Stimulated activated CD4-positive, alpha-beta T cell treated with anti-CD3 and anti-CD28 coated beads, TNF-alpha, amount 100 ng/mL, for 48 hours (primary cell): ENCODE measurements at regions not wholly inside any gene's neighbourhood (a gene's known extent, or its start where the extent isn't known, plus 50 kb on each side); places are given as distances from the start of the nearest gene placed in this dataset.

Source experiments
- DNase-seq, 3 donors: peaks; one replicate each; pipeline ENCODE4 v3.0.0-alpha.2; 2020; ENCODE audit warnings: low read depth in 3 of 3

DNA sequence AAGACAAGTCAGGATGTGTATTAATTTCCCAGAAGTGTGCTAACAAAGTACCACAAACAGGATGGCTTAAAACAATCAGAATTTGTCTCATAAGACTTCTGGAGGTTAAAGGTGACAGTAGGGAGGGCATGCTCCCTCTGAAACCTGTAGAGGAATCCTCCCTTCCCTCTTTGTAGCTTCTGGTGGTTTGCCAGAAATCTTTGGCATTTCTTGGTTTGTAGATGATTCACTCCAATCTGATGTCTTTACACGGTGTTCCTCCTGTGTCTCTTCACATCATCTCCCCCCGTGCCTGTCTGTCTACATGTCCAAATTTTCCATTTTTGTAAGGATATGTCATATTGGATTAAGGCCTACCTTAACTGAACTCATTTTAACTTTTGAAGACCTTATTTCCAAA lies 471.5 kb downstream of the ZNF608 start:
- DNase-seq = no peak

DNA sequence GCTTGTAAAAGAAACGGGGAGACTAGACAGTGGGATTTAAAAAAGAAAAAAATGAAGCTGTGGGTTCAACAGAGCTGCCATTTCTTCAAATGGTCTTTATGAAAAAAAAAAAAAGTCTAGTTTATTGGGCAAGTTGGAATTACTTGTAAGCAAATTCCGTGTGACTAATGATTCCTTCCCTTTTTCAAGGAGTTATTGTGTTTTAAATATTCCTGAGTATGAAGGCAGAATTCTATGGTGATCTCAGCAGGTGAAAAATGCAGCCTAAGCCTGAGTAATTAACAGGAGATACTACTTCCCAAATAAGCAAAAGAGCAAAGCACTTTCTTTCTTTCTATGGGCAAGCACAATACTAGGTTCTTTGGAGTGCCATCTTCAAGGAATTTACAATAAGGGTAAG lies 481.9 kb downstream of the ZNF608 start:
- no peak for DNase-seq

DNA sequence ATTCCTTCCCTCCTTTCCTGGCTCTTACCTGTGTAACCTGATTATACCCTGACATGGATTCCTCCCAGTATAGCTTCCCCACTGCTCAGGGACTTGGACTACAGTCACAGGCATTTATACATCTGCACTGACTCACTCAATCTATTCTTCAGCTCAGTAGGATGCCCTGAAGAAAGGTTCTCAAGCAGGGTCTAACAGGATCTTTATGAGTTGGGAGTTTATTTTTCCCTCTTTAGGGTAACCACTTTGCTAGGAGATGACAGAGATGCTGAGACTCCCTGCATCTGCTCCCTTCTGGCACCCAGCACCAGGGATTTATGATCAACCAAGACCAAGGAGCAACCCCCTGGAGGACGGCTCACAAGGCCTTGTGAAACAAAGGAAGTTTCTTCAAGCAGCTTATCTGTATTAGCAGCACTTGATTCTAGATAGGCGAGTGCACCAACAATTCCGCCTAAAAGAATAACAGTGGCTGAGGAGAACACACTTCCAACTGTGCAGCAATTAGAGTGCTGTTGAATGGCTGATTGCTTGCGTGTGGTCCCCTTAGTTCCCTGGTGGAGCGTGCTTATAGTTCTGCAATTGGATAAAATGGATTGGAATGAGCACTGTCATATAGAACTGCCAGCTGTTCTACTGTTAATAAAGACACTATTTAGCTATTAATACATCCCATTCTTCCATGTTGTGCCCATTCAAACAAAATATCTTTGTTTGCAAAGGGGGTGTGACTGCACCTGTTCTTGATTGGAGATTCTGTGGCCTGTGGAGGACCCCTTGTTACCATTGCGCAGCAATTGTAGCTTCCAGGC lies 482.6 kb downstream of the ZNF608 start:
- DNase-seq = no peak

DNA sequence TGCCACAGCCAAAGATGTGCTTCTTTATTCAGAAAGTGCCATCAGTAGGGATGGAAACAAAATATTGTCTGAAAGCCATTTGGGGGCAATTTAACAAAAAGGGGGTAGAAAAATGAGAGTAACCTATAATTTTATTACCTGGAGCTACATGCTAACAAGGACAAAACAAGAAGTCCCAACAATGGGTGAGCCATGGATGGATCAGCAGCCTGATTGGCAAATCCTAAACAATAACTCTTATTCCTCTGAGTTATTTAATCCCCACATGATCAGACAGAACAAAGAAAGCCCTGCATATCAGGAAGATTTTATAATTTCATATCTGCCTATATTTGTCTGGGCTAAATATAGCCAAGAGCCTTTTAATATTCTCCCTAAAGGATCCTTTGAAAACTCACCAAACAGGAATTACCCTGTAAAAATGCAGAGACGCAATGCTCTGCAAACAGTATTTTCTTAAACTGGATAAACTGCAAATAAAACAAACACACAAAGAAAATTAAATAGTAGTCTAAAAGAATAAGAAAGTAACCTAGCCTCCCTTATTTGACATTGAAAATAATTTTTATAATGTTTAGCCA lies 483.4 kb downstream of the ZNF608 start:
- DNase-seq = no peak

DNA sequence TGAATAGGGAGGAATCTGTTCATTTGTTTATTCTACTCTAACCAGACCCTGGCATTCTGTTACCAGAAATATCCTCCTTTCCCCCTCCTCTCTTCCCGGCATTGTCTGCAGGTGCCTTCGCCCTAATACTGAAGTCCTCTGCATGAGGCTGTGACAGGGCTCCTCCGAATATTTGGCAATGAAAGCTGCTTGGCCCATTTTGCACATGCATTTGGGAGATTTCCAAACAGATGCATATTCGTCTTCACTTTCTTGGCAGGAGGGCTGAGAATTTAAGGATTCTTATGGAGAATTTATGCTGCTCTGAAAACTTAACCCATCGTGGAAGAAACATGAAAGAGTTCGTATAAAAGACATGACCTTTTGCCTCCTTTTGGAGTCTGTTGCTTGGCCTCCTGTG lies 484.0 kb downstream of the ZNF608 start:
- no peak for DNase-seq

DNA sequence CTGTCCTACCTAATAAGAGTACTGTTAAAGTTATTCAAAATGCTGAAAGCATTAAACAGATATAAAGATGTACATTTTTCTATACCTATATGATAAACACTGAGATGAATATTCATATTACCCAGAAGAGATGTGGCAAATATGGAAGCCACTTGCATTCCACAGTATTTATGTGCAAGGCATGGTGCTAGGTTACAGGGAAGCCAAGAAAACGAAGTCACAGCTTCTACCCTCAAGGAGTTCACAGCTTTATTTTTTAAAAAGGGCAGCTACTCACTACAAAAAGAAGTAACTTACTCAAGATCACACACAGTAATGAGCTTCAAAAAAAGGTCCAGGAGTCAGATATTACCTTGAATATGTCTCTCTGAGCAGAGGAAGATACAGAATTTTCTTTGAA lies 484.6 kb downstream of the ZNF608 start:
- no peak for DNase-seq

DNA sequence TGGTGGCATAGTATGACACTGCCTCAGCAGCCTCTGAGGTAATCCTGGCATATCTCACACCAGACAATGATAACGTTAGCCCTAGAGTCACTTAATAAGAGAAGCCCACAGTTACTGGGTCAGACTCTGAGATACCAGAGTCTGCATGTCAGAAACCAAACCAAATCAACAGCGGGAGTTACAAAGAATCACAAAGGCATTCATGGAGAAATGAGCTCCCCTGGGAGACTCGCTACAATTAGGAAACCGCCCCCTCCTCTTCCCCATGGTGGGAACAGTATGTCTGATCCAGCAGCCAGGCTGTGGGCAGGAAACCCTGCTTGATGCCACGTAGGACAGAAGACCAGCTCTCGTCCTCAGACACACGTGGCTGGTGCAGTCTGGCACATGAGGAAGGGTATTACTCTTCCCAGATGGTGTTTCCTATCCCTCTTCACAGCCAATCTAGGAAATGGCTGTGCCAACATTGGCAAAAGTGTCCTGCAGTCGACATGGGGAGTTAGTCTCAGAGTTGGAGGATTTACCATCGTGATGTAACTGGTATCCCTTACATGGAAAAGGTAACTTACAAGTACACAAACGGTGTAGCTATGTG lies 485.4 kb downstream of the ZNF608 start:
- no peak for DNase-seq

DNA sequence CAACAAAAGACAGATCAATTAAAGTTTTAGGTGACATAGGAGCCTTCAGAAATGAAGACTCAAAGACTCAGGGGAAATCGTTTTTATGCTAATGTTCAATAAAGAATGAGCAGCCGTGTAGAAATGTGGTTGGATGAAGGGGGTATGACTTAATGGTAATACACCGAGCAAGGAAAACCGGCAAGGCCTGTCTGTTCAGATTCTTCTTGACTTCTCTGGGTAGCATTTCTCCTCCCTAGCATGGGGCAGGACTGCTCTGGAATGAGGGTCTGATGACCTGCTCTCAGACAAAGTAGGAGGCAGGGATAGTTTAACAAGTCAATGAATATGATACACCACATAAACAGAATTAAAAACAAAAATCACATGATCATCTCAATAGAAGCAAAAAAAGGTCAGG lies 487.4 kb downstream of the ZNF608 start:
- DNase-seq = no peak

DNA sequence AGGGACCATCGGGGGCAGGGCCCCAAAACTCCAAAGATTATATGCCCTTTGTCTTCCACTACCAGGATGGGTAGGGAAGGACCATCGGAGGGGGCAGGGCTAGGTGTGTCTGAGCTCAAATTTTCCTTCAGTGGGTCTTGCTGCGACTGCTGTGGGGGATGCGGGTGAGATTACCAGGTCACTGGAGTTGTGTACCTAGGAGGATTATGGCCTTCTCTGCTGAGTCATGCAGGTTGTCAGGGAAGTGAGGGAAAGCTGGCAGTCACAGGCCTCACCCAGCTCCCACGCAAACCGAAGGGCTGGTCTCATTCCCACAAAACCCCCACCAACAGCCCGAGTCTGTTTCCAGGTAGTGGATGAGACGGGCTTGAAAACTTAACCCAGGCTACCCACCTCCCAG lies 489.4 kb downstream of the ZNF608 start:
- DNase-seq = no peak

DNA sequence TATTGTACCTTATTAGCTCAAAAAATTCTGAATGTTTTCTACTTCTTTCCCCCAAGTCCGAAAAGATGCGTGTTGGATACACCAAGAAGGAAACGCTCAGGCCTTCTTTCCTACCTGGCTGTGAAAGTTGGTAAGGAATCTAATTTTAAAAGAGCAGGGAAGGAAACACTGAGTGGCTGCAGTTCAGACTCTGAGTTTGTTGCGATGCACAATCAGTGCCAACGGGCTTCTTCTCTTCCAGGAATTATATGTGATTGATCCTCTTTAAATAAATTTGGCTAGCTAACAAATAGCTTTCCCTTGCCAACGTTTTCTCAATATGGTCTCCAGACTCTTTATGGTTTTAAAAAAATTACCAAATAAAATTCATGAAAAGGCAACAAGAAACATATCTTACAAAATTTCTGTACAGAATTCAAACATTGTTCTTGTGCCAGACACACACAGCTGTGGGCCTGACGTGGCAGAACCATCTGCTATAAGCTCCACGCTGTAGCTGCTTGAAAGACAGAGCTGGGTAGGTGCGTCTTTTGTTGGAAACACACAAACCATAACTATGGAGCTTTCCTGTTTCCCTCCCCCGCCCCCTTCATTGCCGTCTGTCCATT lies 493.1 kb downstream of the ZNF608 start:
- no peak for DNase-seq

DNA sequence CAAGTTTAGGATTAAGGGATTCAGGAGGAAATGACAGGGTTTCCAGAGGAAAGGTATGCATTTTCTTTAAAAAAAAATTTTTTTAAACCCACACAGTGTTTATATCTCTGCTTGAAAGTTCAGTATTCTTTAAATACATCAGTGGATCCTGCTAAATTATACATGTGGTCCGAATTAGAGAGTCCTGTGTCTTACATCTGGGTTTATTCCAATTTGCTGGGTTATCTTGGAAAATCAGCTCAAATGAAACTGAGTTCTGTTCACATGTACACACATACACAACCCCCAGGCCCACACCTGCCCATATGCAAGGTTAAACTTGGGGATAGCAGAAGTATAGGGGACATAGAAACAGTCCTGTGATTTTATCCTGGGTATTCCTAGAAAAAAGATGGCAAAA lies 493.7 kb downstream of the ZNF608 start:
- DNase-seq = no peak

DNA sequence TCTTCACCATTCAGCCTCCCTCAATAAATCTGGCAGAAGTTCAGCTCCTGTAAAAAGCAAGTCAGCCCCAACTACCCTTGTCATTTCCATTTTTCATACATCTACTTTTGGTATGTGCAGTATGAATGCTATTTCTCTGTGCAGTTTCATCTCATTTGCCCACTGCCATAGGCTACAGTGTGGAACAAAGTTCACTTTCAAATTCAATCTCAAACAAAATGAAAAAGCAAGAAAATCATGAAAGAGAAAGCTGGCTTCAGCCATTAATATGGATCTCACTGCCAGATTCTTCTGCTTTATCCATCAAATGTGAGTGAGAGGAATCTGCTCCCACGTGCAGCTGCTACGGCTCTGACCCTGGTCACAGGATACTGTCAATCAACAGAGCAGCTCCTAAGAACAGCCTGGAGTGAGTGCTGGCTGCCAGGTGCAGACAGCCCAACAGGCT lies 494.2 kb downstream of the ZNF608 start:
- no peak for DNase-seq

DNA sequence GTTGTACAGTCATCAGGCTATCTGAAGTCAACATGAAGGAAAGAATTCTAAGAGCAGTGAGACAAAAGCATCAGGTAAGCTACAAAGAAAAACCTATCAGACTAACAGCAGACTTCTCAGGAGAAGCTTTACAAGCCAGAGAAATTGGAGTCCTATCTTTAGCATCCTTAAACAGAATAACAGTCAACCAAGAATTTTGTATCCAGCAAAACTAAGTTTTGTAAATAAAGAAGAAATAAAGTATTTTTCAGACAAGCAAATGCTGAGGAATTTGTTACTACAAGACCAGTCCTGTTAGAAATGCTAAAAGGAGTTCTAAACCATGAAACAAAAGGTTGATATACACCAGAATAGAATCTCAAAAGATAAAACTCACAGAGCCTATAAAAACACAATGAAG lies 501.2 kb downstream of the ZNF608 start:
- no peak for DNase-seq

DNA sequence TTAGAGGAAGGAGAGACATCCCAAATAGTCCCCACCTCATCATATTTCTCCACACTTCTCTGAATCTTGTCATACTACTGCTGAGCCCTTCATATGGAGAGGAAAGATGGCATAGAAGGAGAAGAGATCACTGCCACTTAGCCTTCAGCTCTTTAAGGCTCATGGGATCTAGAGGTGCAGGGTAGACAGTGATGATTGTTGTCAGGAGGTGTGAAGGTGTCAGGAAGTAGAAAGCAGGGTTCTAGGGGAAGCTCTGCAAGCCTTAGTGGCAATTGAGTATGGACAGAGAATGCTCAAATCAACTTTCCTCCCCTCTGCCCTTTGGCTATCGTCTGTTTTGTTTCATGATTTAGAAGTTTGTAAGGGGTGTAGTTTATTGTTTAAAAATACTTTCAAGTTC lies 505.7 kb downstream of the ZNF608 start:
- no peak for DNase-seq

DNA sequence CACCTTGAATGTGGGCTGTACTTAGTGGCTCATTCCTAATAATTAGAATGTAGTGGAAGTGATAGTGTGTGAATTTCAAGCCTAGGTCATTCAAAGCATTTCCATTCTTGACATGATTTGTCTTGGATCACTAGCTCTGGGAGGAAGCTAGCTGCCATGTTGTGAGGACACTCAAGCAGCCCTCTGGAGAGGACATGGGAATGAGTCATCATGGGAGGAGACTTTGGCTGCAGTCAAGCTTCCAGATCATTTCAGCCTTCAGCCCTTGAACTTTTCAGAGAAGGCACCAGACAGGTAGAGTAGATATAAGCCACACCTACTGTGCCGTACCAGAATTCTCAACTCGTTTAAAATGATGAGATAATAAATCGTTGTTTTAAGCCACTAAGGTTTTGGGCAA lies 506.9 kb downstream of the ZNF608 start:
- no peak for DNase-seq

DNA sequence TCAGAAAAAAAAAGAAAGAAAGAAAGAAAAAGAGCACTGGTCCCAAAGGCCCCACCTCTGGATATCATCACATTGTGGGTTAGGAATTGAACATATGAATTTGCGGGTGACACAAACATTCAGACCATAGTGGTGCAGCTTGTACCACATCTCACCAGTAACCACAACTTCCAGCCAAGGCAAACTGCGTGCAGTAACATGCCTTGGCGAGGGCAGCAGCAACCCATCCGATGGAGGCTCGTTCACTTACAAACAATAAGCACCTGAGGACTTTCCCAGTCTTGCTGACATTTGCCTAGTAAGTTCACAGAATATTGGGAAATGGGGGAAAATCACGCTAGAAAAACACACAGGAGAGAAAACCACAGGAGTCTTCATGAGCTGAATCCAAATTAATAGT lies 508.1 kb downstream of the ZNF608 start:
- DNase-seq = no peak

DNA sequence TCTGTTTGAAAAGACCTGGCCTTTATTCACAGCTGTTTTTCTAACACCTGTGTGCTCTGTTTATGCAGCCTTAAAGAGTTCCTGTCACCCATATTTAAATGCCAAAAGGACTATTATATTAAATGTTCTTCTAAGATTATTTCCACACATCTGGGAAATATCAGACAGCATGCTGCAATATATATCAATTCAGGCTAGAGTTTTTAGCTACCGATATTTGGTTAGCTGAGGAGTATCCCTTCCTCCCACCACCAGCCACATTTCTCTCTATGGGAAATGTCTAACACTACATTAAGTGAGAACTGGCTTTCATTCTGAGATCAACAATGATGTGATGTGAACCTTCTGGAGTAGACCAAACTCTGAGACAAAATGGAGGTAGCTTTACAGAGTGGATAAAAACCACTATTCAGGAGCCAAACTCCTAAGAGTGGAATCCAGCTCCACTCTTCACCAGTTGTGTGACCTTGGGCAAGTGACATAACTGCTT lies 509.2 kb downstream of the ZNF608 start:
- DNase-seq = no peak

DNA sequence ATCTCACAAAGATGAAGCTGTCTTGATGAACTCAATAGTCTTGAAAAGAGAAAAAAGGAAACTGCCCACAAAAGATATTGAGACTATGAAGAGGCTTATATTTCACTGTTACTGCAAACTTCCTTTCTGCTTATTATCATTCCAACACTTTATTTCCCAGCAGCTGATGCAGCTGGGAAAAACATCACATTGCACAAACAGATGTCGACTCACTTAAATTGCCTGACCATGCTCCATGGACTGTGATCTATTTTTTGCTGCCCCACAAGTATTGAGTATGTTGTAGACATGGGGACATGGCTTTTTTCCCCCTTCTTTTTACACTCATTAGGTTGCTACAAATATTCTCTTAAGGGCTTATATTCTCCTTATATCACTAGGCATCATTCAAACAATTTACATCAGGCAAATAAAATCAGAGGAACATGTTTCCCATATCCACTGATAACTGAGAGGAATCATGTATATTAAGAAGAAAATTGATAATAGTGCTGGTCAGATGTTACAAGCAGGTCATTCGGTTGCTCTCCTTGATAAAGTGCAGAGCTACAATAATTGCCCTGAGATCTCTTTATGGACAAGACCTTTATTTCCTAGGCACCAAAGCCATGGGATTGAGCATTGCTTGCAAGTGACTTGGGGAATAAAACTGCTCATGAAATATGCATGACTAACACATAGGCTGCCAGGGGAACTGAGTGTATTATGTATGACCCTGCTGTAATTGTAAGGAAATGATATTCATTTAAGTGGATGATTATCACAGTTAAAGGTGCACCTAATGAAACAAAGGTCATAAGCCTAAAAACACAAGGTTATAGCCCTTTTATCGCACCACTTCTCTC lies 509.9 kb downstream of the ZNF608 start:
- no peak for DNase-seq

DNA sequence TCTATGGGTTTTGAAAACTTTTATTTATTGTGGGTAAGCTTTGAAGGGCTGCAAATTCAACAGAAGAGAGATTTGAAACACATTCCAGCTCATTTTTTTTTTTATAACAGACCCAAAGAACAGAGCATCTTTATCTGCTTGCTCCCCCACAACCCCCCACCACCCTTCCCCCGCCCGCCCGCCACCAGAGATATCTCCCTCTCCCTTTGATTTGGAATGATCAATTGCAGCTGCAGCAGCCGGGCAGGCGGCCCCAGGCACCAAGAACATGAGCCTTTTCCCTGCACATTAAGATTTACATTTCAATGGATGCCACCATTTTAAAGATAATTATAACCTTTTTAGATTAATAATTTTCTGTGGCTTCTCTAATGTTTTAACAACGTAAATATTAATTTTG lies 510.9 kb downstream of the ZNF608 start:
- no peak for DNase-seq

DNA sequence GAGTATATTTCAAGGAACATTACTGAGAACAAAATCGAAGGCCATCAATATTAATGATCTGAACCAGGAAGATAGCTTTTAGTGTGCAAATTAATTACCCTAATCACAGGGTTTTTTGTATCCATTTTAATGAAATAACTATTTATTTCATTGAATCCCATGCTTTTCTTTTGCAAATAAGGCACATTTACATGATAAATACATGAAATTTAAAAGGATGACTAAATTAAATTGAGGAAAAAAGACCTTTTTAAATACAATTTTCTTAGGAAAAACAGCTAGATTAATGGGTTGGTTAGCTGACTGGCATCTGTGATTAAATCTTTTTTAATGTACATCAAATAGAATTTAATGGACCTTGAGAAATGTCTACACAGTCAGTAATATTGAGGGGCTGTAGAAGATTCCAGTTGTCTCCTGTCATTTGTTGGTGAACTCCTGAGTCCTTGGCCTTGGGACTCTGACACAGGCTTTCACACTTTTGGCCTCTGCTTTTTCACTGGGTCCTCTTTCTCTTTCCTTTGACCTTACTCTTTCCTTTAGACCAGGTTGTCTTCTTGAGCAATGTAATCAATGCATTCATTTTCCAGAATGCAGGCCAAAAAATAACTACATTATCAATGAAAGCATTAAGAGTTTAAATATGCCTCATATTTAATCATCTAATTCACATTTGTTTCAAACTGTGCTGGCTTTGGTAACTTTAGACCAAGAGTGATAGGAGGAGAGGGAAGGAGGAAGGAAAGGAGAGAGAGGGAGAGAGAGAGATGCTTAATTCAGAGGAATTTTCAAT lies 511.5 kb downstream of the ZNF608 start:
- no peak for DNase-seq
